DOHH2 (cell line): ENCODE measurements at regions not wholly inside any gene's neighbourhood (a gene's known extent, or its start where the extent isn't known, plus 50 kb on each side); places are given as distances from the start of the nearest gene placed in this dataset.

ENCODE experiments used
- H3F3A ChIP-seq: fragments of 200-600 bp; sonication (generic), shearing (Covaris generic); 2 replicates; pipeline ENCODE4 v1.6.0; 2016; ENCODE audit warnings: antibody characterized with exemption, mild to moderate bottlenecking; ENCODE audit not compliant: control insufficient read depth, insufficient read depth
- H3K27ac ChIP-seq: fragments of 200-600 bp; sonication (generic); 2 replicates; pipeline ENCODE4 v1.5.1; 2014; ENCODE audit warnings: low read depth, mild to moderate bottlenecking, low read length, moderate library complexity
- H3K27me3 ChIP-seq: fragments of 200-600 bp; sonication (generic); 2 replicates; pipeline ENCODE4 v1.6.1; 2014; ENCODE audit warnings: mild to moderate bottlenecking, low read length, mixed read lengths; ENCODE audit not compliant: control insufficient read depth
- H3K36me3 ChIP-seq: fragments of 200-600 bp; sonication (generic); 2 replicates; pipeline ENCODE4 v1.6.1; 2014; ENCODE audit warnings: mild to moderate bottlenecking, low read length, moderate library complexity, mixed read lengths; ENCODE audit not compliant: control insufficient read depth
- H3K4me1 ChIP-seq: fragments of 200-600 bp; sonication (generic); 2 replicates; pipeline ENCODE4 v1.6.1; 2014; ENCODE audit warnings: mild to moderate bottlenecking, low read length, mixed read lengths; ENCODE audit not compliant: control insufficient read depth
- H3K4me2 ChIP-seq: fragments of 200-600 bp; sonication (generic); 2 replicates; pipeline ENCODE4 v1.6.0; 2014; ENCODE audit warnings: mild to moderate bottlenecking, low read length, moderate library complexity
- H3K4me3 ChIP-seq: fragments of 200-600 bp; sonication (generic); 2 replicates; pipeline ENCODE4 v1.5.1; 2014; ENCODE audit warnings: mild to moderate bottlenecking, low read length, mixed read lengths
- H3K79me2 ChIP-seq: fragments of 200-600 bp; sonication (generic); 2 replicates; pipeline ENCODE4 v1.6.1; 2014; ENCODE audit warnings: mild to moderate bottlenecking, low read length, mixed read lengths; ENCODE audit not compliant: control insufficient read depth
- H3K9me2 ChIP-seq: fragments of 200-600 bp; sonication (generic); replicated peaks from 2 replicates; pipeline ENCODE4 v1.6.1; 2014; ENCODE audit warnings: mild to moderate bottlenecking, low read length, mixed read lengths; ENCODE audit not compliant: control insufficient read depth
- H3K9me3 ChIP-seq: fragments of 200-600 bp; sonication (generic); 2 replicates; pipeline ENCODE4 v1.6.1; 2014; ENCODE audit warnings: antibody characterized with exemption, low read length, mixed read lengths; ENCODE audit not compliant: control insufficient read depth, insufficient read depth
- H4K20me1 ChIP-seq: fragments of 200-600 bp; sonication (generic); 2 replicates; pipeline ENCODE4 v1.6.0; 2014; ENCODE audit warnings: low read depth, mild to moderate bottlenecking, antibody characterized with exemption, low read length, moderate library complexity; ENCODE audit not compliant: control insufficient read depth, insufficient read depth
- CTCF ChIP-seq: fragments of 200-600 bp; sonication (generic); IDR thresholded peaks from one replicate; pipeline ENCODE4 v1.5.1; 2014; ENCODE audit warnings: antibody characterized with exemption, mild to moderate bottlenecking, low read depth, low read length; ENCODE audit not compliant: poor library complexity, severe bottlenecking
- EZH2phosphoT487 ChIP-seq: fragments of 200-600 bp; sonication (generic); IDR thresholded peaks from 2 replicates; pipeline ENCODE4 v1.6.1; 2017; ENCODE audit warnings: borderline replicate concordance, mild to moderate bottlenecking, antibody characterized with exemption, low read length, moderate library complexity, mixed read lengths

GRCh38 chr18:24631243-24632025 lies 171.0 kb downstream of the HRH4 start:
- no peaks in the 10 kb centered on the region for H3K9me3 ChIP-seq
- TF ChIP-seq EZH2phosphoT487, result no peak
- no peak for TF ChIP-seq CTCF
- no peaks in the 10 kb centered on the region for H4K20me1 ChIP-seq
- no peak overlapping the region for H3K4me3 ChIP-seq
- no peaks in the 10 kb centered on the region for H3K79me2 ChIP-seq
- H3F3A ChIP-seq, result no peaks in the 10 kb centered on the region
- H3K4me1 ChIP-seq, result no peaks in the 10 kb centered on the region
- H3K4me2 ChIP-seq, result no peak overlapping the region
- H3K27me3 ChIP-seq, result no peaks in the 10 kb centered on the region; the same call in 1 of the 2 replicates
- no peaks in the 10 kb centered on the region for H3K36me3 ChIP-seq
- H3K27ac ChIP-seq, result no peak overlapping the region
- H3K9me2 ChIP-seq, result no peaks in the 10 kb centered on the region; the same call in 1 of the 2 replicates

- Histone ChIP-seq H3K27me3 (no peaks in the 10 kb centered on the region; the same call in 1 of the 2 replicates), H3F3A (no peaks in the 10 kb centered on the region), H3K36me3 (no peaks in the 10 kb centered on the region), H3K4me2 (no peak overlapping the region), H3K79me2 (no peaks in the 10 kb centered on the region), H4K20me1 (no peaks in the 10 kb centered on the region), H3K9me3 (no peaks in the 10 kb centered on the region), H3K4me3 (no peak overlapping the region), H3K27ac (no peak overlapping the region), H3K9me2 (no peaks in the 10 kb centered on the region; the same call in 1 of the 2 replicates), H3K4me1 (no peaks in the 10 kb centered on the region)
- TF ChIP-seq EZH2phosphoT487 (no peak), CTCF (no peak)
These were observed 171.9 kb downstream of the HRH4 start for GRCh38 chr18:24632158-24632988.

- H4K20me1 ChIP-seq, result no peaks in the 10 kb centered on the region
- no peaks in the 10 kb centered on the region for H3K79me2 ChIP-seq
- no peaks in the 10 kb centered on the region for H3F3A ChIP-seq
- no peak overlapping the region for H3K27ac ChIP-seq
- H3K4me3 ChIP-seq, result no peak overlapping the region
- no peaks in the 10 kb centered on the region; the same call in 1 of the 2 replicates for H3K27me3 ChIP-seq
- H3K9me2 ChIP-seq, result no peaks in the 10 kb centered on the region; the same call in 1 of the 2 replicates
- TF ChIP-seq CTCF (no peak), EZH2phosphoT487 (no peak)
- H3K9me3 ChIP-seq, result no peaks in the 10 kb centered on the region
- H3K4me1 ChIP-seq, result no peaks in the 10 kb centered on the region
- no peak overlapping the region for H3K4me2 ChIP-seq
- no peaks in the 10 kb centered on the region for H3K36me3 ChIP-seq
These were observed 172.7 kb downstream of the HRH4 start for GRCh38 chr18:24633121-24633520.
